CD14-positive monocyte (primary cell): ENCODE measurements at regions not wholly inside any gene's neighbourhood (a gene's known extent, or its start where the extent isn't known, plus 50 kb on each side); places are given as distances from the start of the nearest gene placed in this dataset.

ENCODE experiments used
- DNase-seq, 3 donors: peaks; one replicate each; pipeline ENCODE4 v3.0.0-alpha.2; 2011 to 2022
- H2AFZ ChIP-seq: 2 replicates; pipeline ENCODE4 v1.6.0; 2012; ENCODE audit warnings: mild to moderate bottlenecking, low read depth, low read length, inconsistent platforms; ENCODE audit not compliant: insufficient read depth, poor library complexity, severe bottlenecking
- H3K27ac ChIP-seq, 2 donors: 1 replicate in 1 of 2; 2 replicates in 1 of 2; pipeline ENCODE4 v1.5.1; 2012 to 2013; ENCODE audit warnings: low read length in 2 of 2, control low read depth in 1 of 2, inconsistent platforms in 1 of 2, low read depth in 1 of 2, mild to moderate bottlenecking in 1 of 2
- H3K27me3 ChIP-seq, 2 donors: one replicate each; pipeline versions ENCODE4 v1.6.0 to v1.6.1; 2011 to 2013; ENCODE audit warnings: low read length in 2 of 2; ENCODE audit not compliant: control insufficient read depth in 2 of 2, insufficient read depth in 2 of 2
- H3K36me3 ChIP-seq, 2 donors: replicated peaks in 1 of 2; 1 replicate in 1 of 2; 2 replicates in 1 of 2; pipeline versions ENCODE4 v1.5.1 to v1.6.1; 2012 to 2013; ENCODE audit warnings: low read length in 2 of 2, control low read depth in 1 of 2, inconsistent platforms in 1 of 2, mild to moderate bottlenecking in 1 of 2; ENCODE audit not compliant: insufficient read depth in 2 of 2, control insufficient read depth in 1 of 2
- H3K4me1 ChIP-seq, 2 donors: 1 replicate in 1 of 2; 2 replicates in 1 of 2; pipeline versions ENCODE4 v1.5.1 to v1.6.1; 2012 to 2013; ENCODE audit warnings: low read length in 2 of 2, control low read depth in 1 of 2, inconsistent platforms in 1 of 2, mild to moderate bottlenecking in 1 of 2, moderate library complexity in 1 of 2; ENCODE audit not compliant: insufficient read depth in 2 of 2, control insufficient read depth in 1 of 2
- H3K4me2 ChIP-seq: replicated peaks from 2 replicates; pipeline ENCODE3; 2012; ENCODE audit warnings: low read length, moderate library complexity, mild to moderate bottlenecking; ENCODE audit not compliant: poor library complexity, severe bottlenecking; ENCODE audit errors: extremely low read depth
- H3K4me3 ChIP-seq, 3 experiments: fragments of 200-600 bp in 1 of 3; sonication (generic) in 1 of 3; replicated peaks in 1 of 3; 1 replicate in 2 of 3; 2 replicates in 1 of 3; pipeline ENCODE4 v1.5.1; 2011 to 2013; ENCODE audit warnings: low read length in 3 of 3, mild to moderate bottlenecking in 3 of 3, control low read depth in 2 of 3, low read depth in 2 of 3, inconsistent platforms in 1 of 3, moderate library complexity in 1 of 3
- H3K79me2 ChIP-seq: 2 replicates; pipeline ENCODE4 v1.6.0; 2012; ENCODE audit warnings: mild to moderate bottlenecking, control low read depth, inconsistent platforms, low read length, moderate library complexity; ENCODE audit not compliant: insufficient read depth
- H3K9ac ChIP-seq: 2 replicates; pipeline ENCODE4 v1.6.0; 2017; ENCODE audit warnings: low read length, mild to moderate bottlenecking; ENCODE audit not compliant: insufficient read depth, poor library complexity, severe bottlenecking
- H3K9me3 ChIP-seq, 2 donors: replicated peaks in 1 of 2; 1 replicate in 1 of 2; 2 replicates in 1 of 2; pipeline versions ENCODE4 v1.5.1 to v1.6.1; 2012 to 2013; ENCODE audit warnings: low read length in 2 of 2, control low read depth in 1 of 2; ENCODE audit not compliant: control insufficient read depth in 1 of 2, insufficient read depth in 1 of 2
- H4K20me1 ChIP-seq: 2 replicates; pipeline ENCODE4 v1.6.0; 2012; ENCODE audit warnings: mild to moderate bottlenecking, low read length, control low read depth, moderate library complexity; ENCODE audit not compliant: insufficient read depth
- H3K27ac Mint-ChIP-seq, 7 donors: one replicate each; pipeline ENCODE4 v1.8.0; 2020; ENCODE audit warnings: mild to moderate bottlenecking in 7 of 7, mixed read lengths in 7 of 7, moderate library complexity in 6 of 7, inconsistent platforms in 2 of 7
- H3K27me3 Mint-ChIP-seq, 3 donors: one replicate each; pipeline ENCODE4 v1.8.0; 2021 to 2022; ENCODE audit warnings: low read depth in 3 of 3, mild to moderate bottlenecking in 3 of 3, mixed read lengths in 3 of 3, moderate library complexity in 3 of 3, inconsistent platforms in 1 of 3
- H3K36me3 Mint-ChIP-seq, 2 donors: one replicate each; pipeline ENCODE4 v1.8.0; 2020; ENCODE audit warnings: mixed read lengths in 2 of 2, inconsistent platforms in 1 of 2, mild to moderate bottlenecking in 1 of 2
- H3K4me1 Mint-ChIP-seq: one replicate; pipeline ENCODE4 v1.8.0; 2020; ENCODE audit warnings: mild to moderate bottlenecking, mixed read lengths
- H3K4me3 Mint-ChIP-seq, 2 donors: one replicate each; pipeline ENCODE4 v1.8.0; 2020; ENCODE audit warnings: mild to moderate bottlenecking in 2 of 2, mixed read lengths in 2 of 2, moderate library complexity in 1 of 2
- H3K9me3 Mint-ChIP-seq, 7 donors: one replicate each; pipeline ENCODE4 v1.8.0; 2020 to 2022; ENCODE audit warnings: mixed read lengths in 7 of 7, mild to moderate bottlenecking in 6 of 7, moderate library complexity in 6 of 7, inconsistent platforms in 2 of 7
- WGBS: methylation state at CpG from one replicate; pipeline ENCODE4 v1.1.5; 2013; ENCODE audit warnings: missing lambda C conversion rate; ENCODE audit not compliant: insufficient coverage; 5-methylcytosine and 5-hydroxymethylcytosine counted together
- intact Hi-C, 2 donors: fragments of 100-400 bp; cut with micrococcal nuclease; formaldehyde crosslinking; loops; one replicate each; pipeline versions ENCODE4 v1.15.0 to v1.15.1; 2023
- TF ChIP-seq, protein P1 (sequence below): fragments of 200-600 bp; IDR thresholded peaks from one replicate; pipeline ENCODE4 v1.8.0; 2022; ENCODE audit warnings: antibody characterized with exemption, mild to moderate bottlenecking

DNA sequence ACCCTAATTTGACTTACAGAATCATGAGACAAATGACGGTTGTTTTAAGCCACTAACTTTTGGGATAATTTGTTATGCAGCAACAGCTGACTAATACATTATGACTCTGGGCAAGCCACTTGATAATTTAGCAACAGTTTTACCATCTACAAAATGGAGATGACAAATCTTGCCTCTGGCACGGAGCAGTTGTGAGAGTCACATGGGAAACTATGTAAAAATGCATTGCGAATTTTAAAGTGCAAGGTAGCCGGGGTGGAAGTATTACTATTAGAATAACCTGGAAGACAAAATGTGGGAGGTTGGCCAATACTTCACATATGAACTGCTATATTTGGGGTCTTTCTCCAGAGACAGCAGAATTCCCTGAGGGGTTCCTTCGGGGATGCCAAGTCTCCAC lies 328.7 kb downstream of the CTTN start:
- no peaks in the 10 kb centered on the region for H4K20me1 ChIP-seq
- no peak overlapping the region for H3K4me3 Mint-ChIP-seq
- no peaks in the 10 kb centered on the region for H3K36me3 ChIP-seq
- H3K27ac ChIP-seq = no peak overlapping the region
- H3K27me3 ChIP-seq = no peaks in the 10 kb centered on the region
- WGBS = 86% methylated on average over 1 of the region's 5 CpGs
- no peak overlapping the region for H3K4me2 ChIP-seq
- H3K9ac ChIP-seq = no peak overlapping the region
- no peaks in the 10 kb centered on the region for H3K79me2 ChIP-seq
- intact Hi-C loops = no loop called here
- peaks cover 0 to 6% (median 1%) of the 10 kb centered on the region in 7 donors for H3K9me3 Mint-ChIP-seq
- no peaks in the 10 kb centered on the region for H3K4me1 ChIP-seq
- H3K27me3 Mint-ChIP-seq = peaks cover 10 to 14% (median 13%) of the 10 kb centered on the region in 3 donors
- TF ChIP-seq, protein P1, sequence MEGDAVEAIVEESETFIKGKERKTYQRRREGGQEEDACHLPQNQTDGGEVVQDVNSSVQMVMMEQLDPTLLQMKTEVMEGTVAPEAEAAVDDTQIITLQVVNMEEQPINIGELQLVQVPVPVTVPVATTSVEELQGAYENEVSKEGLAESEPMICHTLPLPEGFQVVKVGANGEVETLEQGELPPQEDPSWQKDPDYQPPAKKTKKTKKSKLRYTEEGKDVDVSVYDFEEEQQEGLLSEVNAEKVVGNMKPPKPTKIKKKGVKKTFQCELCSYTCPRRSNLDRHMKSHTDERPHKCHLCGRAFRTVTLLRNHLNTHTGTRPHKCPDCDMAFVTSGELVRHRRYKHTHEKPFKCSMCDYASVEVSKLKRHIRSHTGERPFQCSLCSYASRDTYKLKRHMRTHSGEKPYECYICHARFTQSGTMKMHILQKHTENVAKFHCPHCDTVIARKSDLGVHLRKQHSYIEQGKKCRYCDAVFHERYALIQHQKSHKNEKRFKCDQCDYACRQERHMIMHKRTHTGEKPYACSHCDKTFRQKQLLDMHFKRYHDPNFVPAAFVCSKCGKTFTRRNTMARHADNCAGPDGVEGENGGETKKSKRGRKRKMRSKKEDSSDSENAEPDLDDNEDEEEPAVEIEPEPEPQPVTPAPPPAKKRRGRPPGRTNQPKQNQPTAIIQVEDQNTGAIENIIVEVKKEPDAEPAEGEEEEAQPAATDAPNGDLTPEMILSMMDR = no peak
- no peak overlapping the region for H3K27ac Mint-ChIP-seq
- DNase-seq = no peak
- H2AFZ ChIP-seq = no peak overlapping the region
- H3K9me3 ChIP-seq = no peaks in the 10 kb centered on the region
- no peak overlapping the region for H3K4me3 ChIP-seq
- H3K4me1 Mint-ChIP-seq = no peaks in the 10 kb centered on the region
- no peaks in the 10 kb centered on the region for H3K36me3 Mint-ChIP-seq

DNA sequence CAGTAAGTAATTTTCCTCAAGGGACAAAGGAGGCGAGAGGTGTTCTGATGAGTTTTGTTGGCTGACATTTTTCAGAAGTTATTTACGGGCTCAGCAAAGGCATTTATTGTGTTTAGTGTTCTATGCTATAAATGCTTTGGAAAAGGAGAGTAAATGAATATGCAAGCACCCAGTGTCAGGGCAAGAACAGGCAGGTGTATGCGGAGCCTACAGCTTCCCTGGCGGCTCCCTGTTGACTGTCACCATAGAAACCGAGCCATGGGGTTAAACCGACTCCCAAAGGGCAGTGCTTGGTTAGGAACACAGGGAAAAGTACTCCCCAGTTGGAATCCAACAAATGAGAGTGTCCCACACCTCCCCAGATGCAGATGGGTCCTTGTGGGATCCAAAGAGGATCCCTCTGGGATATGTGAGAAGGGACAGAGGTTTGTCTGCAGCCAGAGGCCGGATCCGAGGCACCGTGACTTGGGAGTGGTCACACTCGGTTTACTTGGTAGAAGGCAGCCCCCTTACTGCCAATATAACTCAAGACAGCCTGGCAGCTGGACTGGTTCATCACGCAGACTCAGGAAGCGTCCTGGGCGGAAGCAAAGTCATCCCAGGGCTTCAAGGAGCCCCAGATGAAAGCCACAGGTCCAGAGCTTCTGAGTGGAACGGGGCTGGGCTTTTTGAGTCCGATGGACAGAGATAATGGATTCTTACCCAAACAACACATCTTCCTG lies 329.7 kb downstream of the CTTN start:
- no peak overlapping the region for H3K9ac ChIP-seq
- no peak overlapping the region for H2AFZ ChIP-seq
- H3K4me3 Mint-ChIP-seq = no peak overlapping the region
- H3K79me2 ChIP-seq = no peaks in the 10 kb centered on the region
- no peaks in the 10 kb centered on the region for H3K4me1 Mint-ChIP-seq
- no peaks in the 10 kb centered on the region for H3K27me3 ChIP-seq
- TF ChIP-seq, protein P1 = no peak
- H3K36me3 Mint-ChIP-seq = no peaks in the 10 kb centered on the region
- 79% methylated on average over 14 of the region's 15 CpGs for WGBS
- H4K20me1 ChIP-seq = no peaks in the 10 kb centered on the region
- H3K9me3 ChIP-seq = no peaks in the 10 kb centered on the region
- H3K4me3 ChIP-seq = no peak overlapping the region
- no peak overlapping the region for H3K27ac Mint-ChIP-seq
- peaks cover 0 to 6% (median 1%) of the 10 kb centered on the region in 7 donors for H3K9me3 Mint-ChIP-seq
- peaks cover 7 to 14% (median 11%) of the 10 kb centered on the region in 3 donors for H3K27me3 Mint-ChIP-seq
- no peaks in the 10 kb centered on the region for H3K36me3 ChIP-seq
- no peak for DNase-seq
- no peaks in the 10 kb centered on the region for H3K4me1 ChIP-seq
- H3K27ac ChIP-seq = no peak overlapping the region
- intact Hi-C loops = no loop called here
- no peak overlapping the region for H3K4me2 ChIP-seq
